ENCODE measurements at regions not wholly inside any gene's neighbourhood (a gene's known extent, or its start where the extent isn't known, plus 50 kb on each side); places are given as distances from the start of the nearest gene placed in this dataset.
A peak's percentile ranks its signal among the peaks of the same experiment; 100 is the strongest.

DNA sequence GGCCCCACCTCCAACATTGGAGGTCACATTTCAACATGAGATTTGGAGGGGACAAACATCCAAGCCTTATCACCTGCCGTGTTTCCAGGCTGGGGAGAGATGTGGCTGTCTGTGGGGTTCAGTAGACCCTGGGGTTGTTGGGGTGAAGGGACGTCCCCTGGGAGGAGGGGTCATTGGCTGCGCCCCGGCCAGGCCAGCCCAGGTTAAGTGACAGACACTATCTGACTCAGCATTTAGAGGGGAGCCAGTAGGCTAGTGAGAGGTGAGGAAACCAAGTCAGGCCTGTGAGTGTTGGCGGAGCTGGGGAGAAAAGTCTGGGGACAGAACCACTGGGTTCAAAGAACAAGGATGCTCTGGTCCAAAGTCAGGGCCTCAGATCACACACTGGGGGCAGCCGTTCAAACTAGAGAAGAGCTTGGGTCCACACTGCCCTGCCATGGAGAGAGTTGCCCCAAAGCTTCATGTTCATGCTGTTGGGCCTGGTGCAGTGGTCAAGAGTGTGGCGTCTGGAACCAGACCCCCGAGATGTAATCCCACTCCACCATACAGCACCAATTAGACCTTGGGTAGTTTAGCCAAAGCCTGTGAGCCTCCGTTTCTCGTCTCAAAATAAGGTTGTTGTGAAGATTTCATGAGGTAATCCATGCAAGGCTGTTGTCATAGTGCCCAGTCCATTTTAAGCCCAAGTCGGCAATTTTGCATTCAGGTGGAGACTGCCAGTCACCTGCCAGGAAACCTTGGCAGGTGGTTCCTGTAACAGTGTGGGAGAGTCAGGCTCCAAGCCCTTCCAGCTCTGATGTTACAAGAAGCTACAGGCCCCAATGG lies 1289.6 kb downstream of the TBC1D22A start:
- no peak for DNase-seq (ENCODE audit: low spot score)

- DNase-seq (ENCODE audit: low spot score), result no peak
These were observed 1288.4 kb downstream of the TBC1D22A start for GRCh38 chr22:48050836-48051235.

DNA sequence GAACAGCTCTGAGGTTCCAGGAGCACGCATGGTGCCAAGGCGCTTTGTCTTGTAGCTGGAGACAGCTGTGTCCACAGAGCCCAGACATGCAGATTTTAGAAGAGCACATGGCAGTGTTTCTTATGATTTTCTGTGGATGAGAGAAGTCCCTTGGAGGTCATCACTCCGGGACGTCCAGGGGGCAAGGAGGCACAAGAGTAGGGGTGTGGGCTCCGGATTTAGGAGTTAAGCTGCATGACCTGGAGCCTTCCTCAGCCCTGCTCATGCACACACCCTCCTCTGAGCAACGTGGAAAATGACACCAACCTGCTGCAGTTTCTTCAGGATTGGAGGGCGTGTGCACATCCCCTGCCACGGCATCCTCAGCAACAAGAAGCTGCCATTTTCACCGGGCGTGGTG lies 1286.7 kb downstream of the TBC1D22A start:
- DNase-seq (ENCODE audit: low spot score), result no peak

GRCh38 chr22:48047722-48048500 lies 1285.5 kb downstream of the TBC1D22A start:
- no peak for DNase-seq (ENCODE audit: low spot score)

DNA sequence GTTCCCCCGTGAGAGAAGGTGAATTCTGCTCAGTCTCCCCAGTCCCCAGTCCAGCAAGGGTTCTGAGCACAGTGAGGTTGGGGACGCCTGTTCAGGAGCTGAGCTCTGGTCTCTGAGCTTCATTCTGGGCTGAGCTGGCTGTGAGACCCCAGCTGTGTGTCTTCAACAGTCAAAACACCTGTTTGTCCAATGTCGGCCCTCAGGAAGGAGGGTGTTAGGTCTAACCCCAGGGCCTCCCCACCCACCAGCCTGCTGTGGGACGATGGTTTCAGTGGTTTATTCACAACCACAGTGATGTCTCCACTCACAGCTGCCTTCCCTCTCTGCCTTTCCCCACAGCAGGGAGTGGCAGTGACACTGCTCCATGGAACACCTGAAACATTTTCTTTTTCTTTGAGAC lies 1282.9 kb downstream of the TBC1D22A start:
- DNase-seq (ENCODE audit: low spot score), result no peak

- DNase-seq (ENCODE audit: low spot score), result no peak
These were observed 1282.1 kb downstream of the TBC1D22A start for GRCh38 chr22:48044487-48045060.

DNA sequence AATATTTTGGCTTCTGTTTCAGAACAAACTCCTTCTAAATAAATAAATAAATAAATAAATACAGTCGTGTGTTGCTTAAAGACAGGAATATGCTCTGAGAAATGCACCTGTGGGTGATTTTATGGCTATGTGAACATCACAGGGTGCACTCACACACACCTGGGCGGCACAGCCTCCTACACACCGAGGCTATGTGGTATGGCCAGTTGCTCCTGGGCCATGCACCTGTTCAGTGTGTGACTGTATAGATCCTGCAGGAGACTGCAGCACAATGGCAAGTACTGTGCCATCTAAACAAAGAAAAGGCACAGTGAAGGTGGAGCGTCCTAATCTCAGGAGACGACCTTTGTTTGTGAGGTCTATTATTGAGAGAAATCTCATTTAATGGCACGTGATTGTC lies 1281.1 kb downstream of the TBC1D22A start:
- no peak for DNase-seq (ENCODE audit: low spot score)

DNA sequence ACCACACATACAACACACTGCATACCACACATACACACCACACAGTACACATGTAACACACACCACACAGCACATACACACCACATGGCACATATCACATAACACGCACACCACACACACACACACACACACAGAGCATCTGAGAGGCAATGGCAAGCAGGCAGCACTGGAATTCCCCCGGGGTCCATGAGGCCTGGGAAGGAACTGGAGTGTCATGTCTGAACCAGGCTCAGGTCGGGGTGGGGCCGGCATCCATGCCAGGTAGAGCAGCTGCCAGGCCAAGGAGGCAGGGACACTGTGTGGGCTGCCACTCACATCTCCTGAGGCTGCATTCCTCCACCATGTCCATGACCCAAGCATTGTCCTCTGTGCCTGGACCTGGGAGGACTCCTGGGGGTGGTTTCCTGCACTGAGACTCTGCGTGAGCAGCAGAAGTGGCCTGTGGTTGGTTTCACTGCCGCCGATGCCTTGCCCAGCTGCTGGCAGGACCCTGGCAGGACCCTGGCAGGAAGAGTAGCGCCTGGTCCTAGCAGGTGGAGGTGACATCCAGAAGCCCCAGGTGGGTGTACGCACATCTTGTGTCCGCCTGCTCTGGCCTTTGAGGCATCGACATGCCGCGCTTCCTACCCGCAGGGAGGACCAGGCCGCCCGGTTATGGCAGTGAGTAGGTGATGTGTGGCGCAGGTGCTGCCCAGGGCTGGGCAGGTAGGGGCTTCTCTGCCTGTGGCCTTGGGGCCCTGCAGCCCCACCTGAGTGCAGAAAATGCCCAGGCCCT lies 1280.4 kb downstream of the TBC1D22A start:
- no peak for DNase-seq (ENCODE audit: low spot score)

DNA sequence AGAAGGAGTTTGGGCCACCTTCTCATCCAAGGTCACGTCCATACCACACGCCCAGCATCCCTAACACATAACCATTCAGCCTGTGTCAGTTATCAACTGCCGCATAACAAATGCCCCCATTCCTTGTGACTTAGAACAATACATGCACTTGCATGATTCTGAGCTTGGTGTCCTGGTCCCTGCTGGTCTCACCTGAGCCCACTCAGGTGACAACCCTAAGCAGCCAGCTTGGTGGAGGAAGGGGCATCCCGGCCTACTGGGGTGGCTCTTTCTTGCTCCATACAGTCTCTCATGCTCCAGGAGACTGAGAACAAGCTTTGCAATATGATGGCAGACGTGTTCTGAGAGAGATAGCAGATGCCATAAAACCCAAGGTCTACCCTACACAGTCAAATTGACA lies 1276.9 kb downstream of the TBC1D22A start:
- no peak for DNase-seq (ENCODE audit: low spot score)

DNA sequence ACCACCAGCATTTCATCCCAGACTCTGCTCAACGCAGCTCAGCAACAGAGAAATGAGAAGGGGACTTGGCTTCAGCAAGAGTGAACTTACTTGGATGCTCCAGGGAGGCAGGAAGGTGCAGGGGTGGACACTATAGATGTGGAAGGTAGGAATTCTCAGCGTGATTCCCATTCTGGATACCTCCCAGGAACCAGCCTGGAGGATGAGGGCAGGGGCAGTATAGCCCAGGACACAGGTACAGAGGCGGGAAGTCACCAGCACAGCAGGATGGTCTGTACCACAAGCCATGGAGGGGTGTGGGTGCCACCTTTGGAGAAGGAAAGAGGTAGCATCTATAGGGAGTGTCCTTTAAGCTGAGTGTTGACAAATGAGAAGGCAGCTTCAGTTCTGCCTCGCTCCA lies 1275.2 kb downstream of the TBC1D22A start:
- no peak for DNase-seq (ENCODE audit: low spot score)

DNA sequence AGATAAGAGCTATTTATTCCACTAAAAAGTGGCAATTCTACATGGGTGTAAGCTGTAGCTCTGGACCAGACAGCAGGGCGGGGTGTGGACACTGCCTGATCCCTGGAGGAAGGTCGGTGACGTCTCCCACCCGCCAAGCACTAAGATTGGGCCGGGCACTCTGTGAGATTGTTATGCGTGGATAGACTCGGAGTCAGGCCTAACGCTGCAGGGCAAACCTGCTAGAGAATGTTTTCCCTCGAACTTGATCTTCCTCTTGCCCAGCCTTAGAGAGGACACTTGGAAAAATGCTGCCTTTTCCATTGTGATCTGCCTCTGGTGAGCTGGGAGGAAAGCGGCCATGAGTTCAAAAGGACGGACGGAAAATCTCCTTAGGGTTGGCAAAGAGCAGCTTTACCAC lies 1273.4 kb downstream of the TBC1D22A start:
- DNase-seq (ENCODE audit: low spot score), result no peak

DNA sequence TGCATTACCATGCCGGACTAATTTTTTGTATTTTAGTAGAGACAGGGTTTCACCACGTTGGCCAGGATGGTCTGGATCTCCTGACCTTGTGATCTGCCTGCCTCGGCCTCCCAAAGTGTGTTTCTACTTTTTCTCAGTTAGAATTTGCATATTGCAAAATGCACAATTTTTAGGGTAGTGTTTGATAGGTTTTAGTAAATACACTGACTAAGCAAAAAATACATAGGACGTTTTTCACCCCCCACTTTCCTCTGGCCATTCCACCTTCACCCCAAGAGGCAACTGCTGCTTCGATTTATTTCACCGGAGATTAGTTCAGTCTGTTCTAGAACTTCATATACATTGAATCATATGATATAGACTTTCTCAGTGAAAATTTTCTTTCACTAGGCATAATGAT lies 1269.1 kb downstream of the TBC1D22A start:
- DNase-seq (ENCODE audit: low spot score), result no peak

GRCh38 chr22:48025096-48025495 lies 1262.6 kb downstream of the TBC1D22A start:
- no peak for DNase-seq (ENCODE audit: low spot score)

DNA sequence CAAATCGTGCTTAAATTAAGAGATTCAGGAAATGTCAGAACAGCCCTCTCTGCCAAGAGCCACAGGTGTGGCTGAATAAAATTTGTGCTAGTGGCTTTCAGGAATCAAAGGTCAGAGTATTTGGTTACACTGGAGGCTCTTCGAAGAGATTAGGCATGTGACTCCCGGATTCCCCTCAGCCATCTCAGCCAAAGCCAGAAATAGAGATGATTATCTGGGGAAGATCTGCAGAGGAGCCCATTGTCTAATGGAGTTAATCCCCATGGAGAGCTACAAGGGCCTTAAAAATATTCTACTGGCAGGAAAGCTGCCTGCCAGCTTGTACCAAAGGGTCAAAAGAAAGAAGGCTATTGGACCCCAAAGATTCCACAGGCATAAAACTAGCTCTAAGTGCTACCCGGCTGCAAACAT lies 1259.5 kb downstream of the TBC1D22A start:
- no peak for DNase-seq (ENCODE audit: low spot score)

- DNase-seq (ENCODE audit: low spot score), result no peak
These were observed 1255.9 kb downstream of the TBC1D22A start for GRCh38 chr22:48018346-48018745.

- DNase-seq (ENCODE audit: low spot score), result no peak
These were observed 1253.3 kb downstream of the TBC1D22A start for GRCh38 chr22:48015701-48016100.

GRCh38 chr22:48004936-48005335 lies 1242.5 kb downstream of the TBC1D22A start:
- DNase-seq (ENCODE audit: low spot score), result no peak

GRCh38 chr22:48004038-48004437 lies 1241.6 kb downstream of the TBC1D22A start:
- no peak for DNase-seq (ENCODE audit: low spot score)

- DNase-seq (ENCODE audit: low spot score), result no peak
These were observed 1238.7 kb downstream of the TBC1D22A start for GRCh38 chr22:48001101-48001500.

GRCh38 chr22:47997612-47998011 lies 1235.2 kb downstream of the TBC1D22A start:
- no peak for DNase-seq (ENCODE audit: low spot score)

DNA sequence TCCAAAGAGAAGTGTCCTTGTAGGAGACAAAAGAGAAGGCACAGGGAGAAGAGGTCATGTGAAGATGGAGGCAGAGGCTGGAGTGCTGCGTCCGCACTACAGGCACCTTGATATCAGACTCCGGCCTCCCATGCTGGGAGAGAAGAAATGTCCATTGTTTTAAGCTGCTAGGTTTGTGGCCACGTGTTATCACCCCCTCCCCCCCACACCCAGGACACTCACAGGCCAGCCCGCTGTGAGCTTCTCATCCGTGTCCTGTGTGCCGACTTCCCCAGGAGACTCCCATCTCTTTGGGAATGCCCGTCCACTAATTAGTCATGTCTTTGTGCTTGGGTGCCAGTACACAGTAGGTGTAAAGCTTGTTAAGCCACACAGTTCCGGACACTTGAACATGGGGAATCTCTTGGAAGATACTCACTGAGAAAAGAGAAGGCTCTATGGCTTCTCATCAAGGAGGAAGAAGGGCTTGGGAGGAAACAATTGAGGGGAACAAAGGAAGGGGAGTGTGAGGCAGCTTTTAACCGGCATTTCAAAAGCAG lies 1234.7 kb downstream of the TBC1D22A start:
- DNase-seq (ENCODE audit: low spot score), result peak; percentile 41

- DNase-seq (ENCODE audit: low spot score), result no peak
These were observed 1234.0 kb downstream of the TBC1D22A start for GRCh38 chr22:47996446-47996857.
